Hepatocyte (in vitro differentiated cells): ENCODE measurements at regions not wholly inside any gene's neighbourhood (a gene's known extent, or its start where the extent isn't known, plus 50 kb on each side); places are given as distances from the start of the nearest gene placed in this dataset.

Experiments used
- EZH2 ChIP-seq: fragments of 200-600 bp; sonication (generic); IDR thresholded peaks from 2 replicates; pipeline ENCODE4 v1.6.1; 2016; ENCODE audit warnings: antibody characterized with exemption, mild to moderate bottlenecking, borderline replicate concordance
- TF ChIP-seq, protein P1 (sequence below): fragments of 200-600 bp; sonication (generic); IDR thresholded peaks from 2 replicates; pipeline ENCODE4 v1.5.1; 2016; ENCODE audit warnings: antibody characterized with exemption, mild to moderate bottlenecking; ENCODE audit not compliant: poor library complexity

DNA sequence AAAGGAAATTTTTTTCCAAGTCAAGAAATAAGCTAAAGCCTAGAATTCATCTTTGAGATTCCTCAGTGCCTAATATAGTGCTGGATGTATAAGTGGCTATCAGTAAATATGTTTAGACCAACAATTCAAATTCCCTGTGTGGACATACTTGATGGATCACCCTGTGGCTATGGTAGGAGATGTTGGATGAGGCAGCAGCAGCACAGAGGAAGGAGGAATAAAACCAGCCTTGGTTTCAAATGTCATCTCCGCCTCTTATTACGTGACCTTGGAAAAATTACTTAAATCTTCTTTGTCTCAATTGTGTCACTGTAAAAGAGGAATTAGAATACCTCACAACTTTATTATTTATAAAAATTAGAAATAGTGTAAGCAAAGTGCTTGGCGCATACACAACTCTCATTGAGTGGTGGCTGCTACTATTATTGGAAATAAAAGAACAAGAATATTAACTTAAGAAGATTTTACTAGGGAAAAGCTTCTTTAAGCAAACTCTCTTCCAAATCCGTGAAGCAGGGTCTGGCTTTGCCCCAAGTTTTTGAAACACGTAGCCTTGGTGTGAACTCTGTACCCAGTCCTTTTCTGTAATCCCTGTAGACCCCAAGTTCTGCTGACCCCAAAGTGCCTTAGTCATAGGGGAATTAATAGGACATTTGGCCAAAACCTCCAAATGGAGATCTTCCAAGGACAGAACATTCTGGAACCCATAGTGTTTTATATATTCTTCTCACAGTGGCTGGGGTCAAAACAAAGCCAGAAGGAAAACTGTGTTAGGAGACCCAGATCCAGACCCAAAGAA is 283.8 kb downstream of the PTEN start:
- TF ChIP-seq, protein P1, sequence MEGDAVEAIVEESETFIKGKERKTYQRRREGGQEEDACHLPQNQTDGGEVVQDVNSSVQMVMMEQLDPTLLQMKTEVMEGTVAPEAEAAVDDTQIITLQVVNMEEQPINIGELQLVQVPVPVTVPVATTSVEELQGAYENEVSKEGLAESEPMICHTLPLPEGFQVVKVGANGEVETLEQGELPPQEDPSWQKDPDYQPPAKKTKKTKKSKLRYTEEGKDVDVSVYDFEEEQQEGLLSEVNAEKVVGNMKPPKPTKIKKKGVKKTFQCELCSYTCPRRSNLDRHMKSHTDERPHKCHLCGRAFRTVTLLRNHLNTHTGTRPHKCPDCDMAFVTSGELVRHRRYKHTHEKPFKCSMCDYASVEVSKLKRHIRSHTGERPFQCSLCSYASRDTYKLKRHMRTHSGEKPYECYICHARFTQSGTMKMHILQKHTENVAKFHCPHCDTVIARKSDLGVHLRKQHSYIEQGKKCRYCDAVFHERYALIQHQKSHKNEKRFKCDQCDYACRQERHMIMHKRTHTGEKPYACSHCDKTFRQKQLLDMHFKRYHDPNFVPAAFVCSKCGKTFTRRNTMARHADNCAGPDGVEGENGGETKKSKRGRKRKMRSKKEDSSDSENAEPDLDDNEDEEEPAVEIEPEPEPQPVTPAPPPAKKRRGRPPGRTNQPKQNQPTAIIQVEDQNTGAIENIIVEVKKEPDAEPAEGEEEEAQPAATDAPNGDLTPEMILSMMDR = no peak
- no peak for TF ChIP-seq EZH2
